ENCODE measurements at regions not wholly inside any gene's neighbourhood (a gene's known extent, or its start where the extent isn't known, plus 50 kb on each side); places are given as distances from the start of the nearest gene placed in this dataset.

GRCh38 chr3:168417016-168417415 lies 321.3 kb upstream of the GOLIM4 start:
- H3K4me3 ChIP-seq (ENCODE audit: low read depth, low read length): no peak overlapping the region
- TF ChIP-seq CTCF (IDR thresholded peaks at IDR 0.05; ENCODE audit: control insufficient read depth, extremely low read depth, insufficient read depth): no peak
- no peak for DNase-seq (ENCODE audit: low read depth)

GRCh38 chr3:168416446-168416845 lies 320.7 kb upstream of the GOLIM4 start:
- TF ChIP-seq CTCF (IDR thresholded peaks at IDR 0.05; ENCODE audit: control insufficient read depth, extremely low read depth, insufficient read depth): no peak
- no peak for DNase-seq (ENCODE audit: low read depth)
- no peak overlapping the region for H3K4me3 ChIP-seq (ENCODE audit: low read depth, low read length)

GRCh38 chr3:168414149-168414548 lies 318.4 kb upstream of the GOLIM4 start:
- TF ChIP-seq CTCF (IDR thresholded peaks at IDR 0.05; ENCODE audit: control insufficient read depth, extremely low read depth, insufficient read depth): no peak
- no peak overlapping the region for H3K4me3 ChIP-seq (ENCODE audit: low read depth, low read length)
- DNase-seq (ENCODE audit: low read depth): no peak

GRCh38 chr3:168407381-168407780 lies 311.7 kb upstream of the GOLIM4 start:
- H3K4me3 ChIP-seq (ENCODE audit: low read depth, low read length): no peak overlapping the region
- no peak for TF ChIP-seq CTCF (IDR thresholded peaks at IDR 0.05; ENCODE audit: control insufficient read depth, extremely low read depth, insufficient read depth)
- DNase-seq (ENCODE audit: low read depth): no peak

GRCh38 chr3:168405288-168405687 lies 309.6 kb upstream of the GOLIM4 start:
- DNase-seq (ENCODE audit: low read depth): no peak
- H3K4me3 ChIP-seq (ENCODE audit: low read depth, low read length): no peak overlapping the region
- TF ChIP-seq CTCF (IDR thresholded peaks at IDR 0.05; ENCODE audit: control insufficient read depth, extremely low read depth, insufficient read depth): no peak

GRCh38 chr3:168398371-168399025 lies 302.8 kb upstream of the GOLIM4 start:
- peak; percentile 18 for DNase-seq (ENCODE audit: low read depth)
- no peak for TF ChIP-seq CTCF (IDR thresholded peaks at IDR 0.05; ENCODE audit: control insufficient read depth, extremely low read depth, insufficient read depth)
- no peak overlapping the region for H3K4me3 ChIP-seq (ENCODE audit: low read depth, low read length)

GRCh38 chr3:168396861-168397260 lies 301.1 kb upstream of the GOLIM4 start:
- DNase-seq (ENCODE audit: low read depth): no peak
- TF ChIP-seq CTCF (IDR thresholded peaks at IDR 0.05; ENCODE audit: control insufficient read depth, extremely low read depth, insufficient read depth): no peak
- H3K4me3 ChIP-seq (ENCODE audit: low read depth, low read length): no peak overlapping the region
